Immature natural killer cell (primary cell): ENCODE measurements at regions not wholly inside any gene's neighbourhood (a gene's known extent, or its start where the extent isn't known, plus 50 kb on each side); places are given as distances from the start of the nearest gene placed in this dataset.

ENCODE experiments used
- DNase-seq, 3 donors: peaks; one replicate each; pipeline ENCODE4 v3.0.0; 2022; ENCODE audit warnings: mixed read lengths in 1 of 3
- H3K27ac Mint-ChIP-seq, 6 donors: one replicate each; pipeline ENCODE4 v1.8.0; 2020; ENCODE audit warnings: mixed read lengths in 6 of 6, mild to moderate bottlenecking in 5 of 6, inconsistent platforms in 4 of 6, moderate library complexity in 3 of 6
- H3K27me3 Mint-ChIP-seq, 3 donors: one replicate each; pipeline ENCODE4 v1.8.0; 2020 to 2021; ENCODE audit warnings: low read depth in 3 of 3, mild to moderate bottlenecking in 3 of 3, mixed read lengths in 3 of 3, moderate library complexity in 3 of 3, inconsistent platforms in 1 of 3
- H3K36me3 Mint-ChIP-seq, 3 donors: one replicate each; pipeline ENCODE4 v1.8.0; 2020; ENCODE audit warnings: mixed read lengths in 3 of 3, inconsistent platforms in 2 of 3, mild to moderate bottlenecking in 2 of 3
- H3K4me1 Mint-ChIP-seq, 2 donors: one replicate each; pipeline ENCODE4 v1.8.0; 2020; ENCODE audit warnings: inconsistent platforms in 2 of 2, mild to moderate bottlenecking in 2 of 2, mixed read lengths in 2 of 2, moderate library complexity in 1 of 2
- H3K4me3 Mint-ChIP-seq, 5 donors: one replicate each; pipeline ENCODE4 v1.8.0; 2020; ENCODE audit warnings: mild to moderate bottlenecking in 5 of 5, mixed read lengths in 5 of 5, inconsistent platforms in 3 of 5, moderate library complexity in 3 of 5
- H3K9me3 Mint-ChIP-seq, 6 donors: one replicate each; pipeline ENCODE4 v1.8.0; 2020; ENCODE audit warnings: mild to moderate bottlenecking in 6 of 6, mixed read lengths in 6 of 6, inconsistent platforms in 4 of 6, moderate library complexity in 3 of 6

GRCh38 chr2:103010306-103010705 lies 248.5 kb downstream of the TMEM182 start:
- H3K36me3 Mint-ChIP-seq: no peaks in the 10 kb centered on the region
- no peaks in the 10 kb centered on the region for H3K9me3 Mint-ChIP-seq
- no peak overlapping the region for H3K27ac Mint-ChIP-seq
- DNase-seq: no peak
- H3K4me1 Mint-ChIP-seq: no peaks in the 10 kb centered on the region
- no peak overlapping the region for H3K4me3 Mint-ChIP-seq
- H3K27me3 Mint-ChIP-seq: peaks cover 0 to 3% (median 1%) of the 10 kb centered on the region in 3 donors

DNA sequence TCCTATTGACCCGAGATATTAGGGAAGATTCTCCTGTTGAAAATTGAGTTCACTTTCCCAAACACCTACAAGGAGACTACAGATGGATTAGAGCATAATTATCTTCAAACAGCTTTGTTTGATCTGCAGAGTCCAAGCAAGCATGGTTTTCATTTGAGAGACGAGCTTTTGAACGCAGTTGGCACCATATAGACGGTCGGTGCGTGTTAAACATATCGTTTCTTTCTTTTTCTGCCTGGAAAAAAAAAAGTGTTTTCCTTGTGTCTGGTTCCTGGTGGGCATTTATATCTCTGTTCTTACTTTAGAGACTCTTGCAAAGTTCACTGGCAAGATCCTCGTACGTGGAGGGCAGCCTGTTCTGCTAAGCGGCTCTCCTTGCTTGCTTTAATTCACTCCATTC lies 248.9 kb downstream of the TMEM182 start:
- DNase-seq: no peak
- Mint-ChIP-seq H3K27me3 (peaks cover 0 to 3% (median 1%) of the 10 kb centered on the region in 3 donors), H3K27ac (no peak overlapping the region), H3K9me3 (no peaks in the 10 kb centered on the region), H3K4me3 (no peak overlapping the region), H3K36me3 (no peaks in the 10 kb centered on the region), H3K4me1 (no peaks in the 10 kb centered on the region)

DNA sequence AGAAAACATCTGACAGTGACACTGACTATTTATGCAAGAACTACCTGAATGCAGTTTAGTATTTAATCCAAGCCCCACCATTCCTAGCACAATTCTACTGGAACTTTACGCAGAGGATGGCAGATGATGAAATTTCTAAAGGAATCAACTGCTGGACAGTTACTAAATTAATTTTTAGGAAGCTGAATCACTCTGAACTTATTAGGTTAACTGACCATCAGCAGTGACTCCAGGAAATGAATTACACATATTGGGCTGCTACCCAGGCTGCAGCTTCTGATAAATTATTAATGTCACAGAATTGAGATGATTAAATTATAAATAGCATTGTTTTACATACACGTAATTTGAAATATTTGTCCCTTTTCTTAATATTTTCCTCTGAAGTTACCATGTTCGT lies 250.8 kb downstream of the TMEM182 start:
- Mint-ChIP-seq H3K27ac (no peak overlapping the region), H3K27me3 (peaks cover 0 to 3% (median 1%) of the 10 kb centered on the region in 3 donors), H3K9me3 (no peaks in the 10 kb centered on the region), H3K4me3 (no peak overlapping the region), H3K36me3 (no peaks in the 10 kb centered on the region), H3K4me1 (no peaks in the 10 kb centered on the region)
- DNase-seq: no peak

DNA sequence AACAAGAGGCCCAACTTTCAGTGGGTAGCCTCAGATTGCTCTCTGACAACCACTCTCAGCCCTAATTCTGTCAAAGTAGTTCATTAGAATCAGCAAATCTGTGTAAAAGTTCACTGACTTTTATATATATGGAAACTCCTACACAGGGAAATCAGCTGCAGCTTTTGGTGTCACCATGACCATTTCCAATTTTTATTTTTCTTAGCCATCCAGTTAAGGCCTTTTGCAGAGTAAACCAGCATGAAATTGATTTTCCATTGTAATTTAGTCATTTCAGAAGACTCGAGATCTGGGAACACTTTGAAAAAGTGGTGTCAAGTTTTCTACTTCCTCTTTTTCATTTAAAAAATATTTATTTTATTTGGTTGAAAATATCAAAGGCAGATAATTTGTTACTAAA lies 263.2 kb downstream of the TMEM182 start:
- DNase-seq: no peak
- no peak overlapping the region for H3K4me3 Mint-ChIP-seq
- H3K4me1 Mint-ChIP-seq: no peaks in the 10 kb centered on the region
- no peaks in the 10 kb centered on the region for H3K36me3 Mint-ChIP-seq
- H3K27me3 Mint-ChIP-seq: peaks cover 2 to 3% (median 2%) of the 10 kb centered on the region in 3 donors
- no peak overlapping the region for H3K27ac Mint-ChIP-seq
- H3K9me3 Mint-ChIP-seq: peaks cover 0 to 4% (median 0%) of the 10 kb centered on the region in 6 donors

DNA sequence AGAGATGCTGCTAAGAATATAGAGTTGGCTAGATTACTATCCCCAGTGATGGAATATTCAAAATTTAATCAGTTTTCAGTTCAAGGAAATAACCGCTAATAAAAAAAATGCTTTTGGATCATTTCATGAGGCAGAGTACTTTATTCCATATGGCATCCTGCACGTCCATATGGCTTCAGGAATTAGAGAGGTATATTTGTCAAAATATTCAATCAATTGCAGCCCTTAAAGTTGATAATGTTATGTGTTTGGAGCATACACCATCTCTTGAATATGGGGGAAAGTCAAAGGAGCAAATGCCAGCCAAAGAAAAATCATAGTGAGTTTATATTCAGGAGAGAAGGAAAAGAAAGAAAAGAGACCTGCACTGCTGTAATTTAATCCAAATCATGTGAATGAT lies 266.4 kb downstream of the TMEM182 start:
- DNase-seq: no peak
- H3K4me1 Mint-ChIP-seq: no peaks in the 10 kb centered on the region
- no peaks in the 10 kb centered on the region for H3K36me3 Mint-ChIP-seq
- no peak overlapping the region for H3K27ac Mint-ChIP-seq
- peaks cover 2 to 3% (median 2%) of the 10 kb centered on the region in 3 donors for H3K27me3 Mint-ChIP-seq
- H3K9me3 Mint-ChIP-seq: peaks cover 0 to 4% (median 0%) of the 10 kb centered on the region in 6 donors
- H3K4me3 Mint-ChIP-seq: no peak overlapping the region
